GOT3 (cell line): ENCODE measurements at regions not wholly inside any gene's neighbourhood (a gene's known extent, or its start where the extent isn't known, plus 50 kb on each side); places are given as distances from the start of the nearest gene placed in this dataset.
"Not testable (repeated sequence)": the region's sequence is repeated elsewhere in the genome, so short reads cannot be mapped to it uniquely, and the experiment has no call there.

ENCODE experiments used
- DNase-seq: peaks from one replicate; lab custom pipeline; 2025; ENCODE audit warnings: mixed read lengths; lab: John Stamatoyannopoulos, UW

- DNase-seq, result no peak
Observed at GRCh38 chr20:53856300-53857295, 213.8 kb downstream of the BCAS1 start.

GRCh38 chr20:53855733-53856132, 214.7 kb downstream of the BCAS1 start:
- DNase-seq, result no peak

- not testable (repeated sequence) for DNase-seq
Observed at GRCh38 chr20:53854609-53854926, 215.8 kb downstream of the BCAS1 start.

DNA sequence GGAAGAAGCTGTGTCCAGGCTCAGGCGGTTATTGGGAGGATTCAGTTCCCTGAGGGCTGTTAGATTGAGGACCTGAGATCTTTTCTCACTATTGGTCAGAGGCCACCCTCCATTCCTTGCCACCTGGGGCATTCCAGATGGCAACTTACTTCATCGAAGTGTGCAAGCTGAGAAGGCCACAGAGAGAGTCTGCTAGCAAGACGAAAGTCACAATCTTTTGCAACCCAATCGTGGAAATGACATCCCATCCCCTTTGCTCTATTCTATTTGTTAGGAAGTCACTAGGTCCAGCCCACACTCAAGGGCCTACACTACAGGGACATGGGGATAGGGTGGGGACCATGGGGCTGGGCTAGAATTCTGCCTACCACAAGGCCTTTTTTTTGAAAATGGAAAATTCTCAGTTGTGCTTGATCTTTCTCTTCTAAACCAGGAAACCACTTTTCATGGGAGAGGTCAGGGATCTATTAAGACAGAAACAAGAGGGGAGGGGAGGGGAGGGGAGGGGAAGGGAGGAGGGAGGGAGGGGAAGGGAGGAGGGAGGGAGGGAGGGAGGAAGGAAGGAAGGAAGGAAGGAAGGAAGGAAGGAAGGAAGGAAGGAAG, 217.2 kb downstream of the BCAS1 start:
- no peak for DNase-seq

DNA sequence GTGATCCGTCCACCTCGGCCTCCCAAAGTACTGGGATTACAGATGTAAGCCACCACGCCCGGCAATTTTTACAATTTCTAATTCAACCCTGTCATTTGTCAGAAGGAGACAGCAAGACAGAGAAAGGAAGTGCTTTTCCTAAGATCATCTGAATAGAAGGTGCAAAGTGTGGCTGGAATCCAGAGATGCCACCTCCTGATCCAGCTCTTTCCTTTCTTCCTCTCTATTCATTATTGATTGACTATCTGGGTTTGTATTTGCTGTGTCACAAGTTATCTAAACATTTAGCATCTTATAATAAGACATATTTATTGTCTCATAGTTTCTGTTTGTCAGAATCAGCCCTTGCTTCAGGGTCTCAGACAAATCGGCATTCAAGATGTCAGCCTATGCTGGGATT, 217.7 kb downstream of the BCAS1 start:
- DNase-seq, result no peak

DNA sequence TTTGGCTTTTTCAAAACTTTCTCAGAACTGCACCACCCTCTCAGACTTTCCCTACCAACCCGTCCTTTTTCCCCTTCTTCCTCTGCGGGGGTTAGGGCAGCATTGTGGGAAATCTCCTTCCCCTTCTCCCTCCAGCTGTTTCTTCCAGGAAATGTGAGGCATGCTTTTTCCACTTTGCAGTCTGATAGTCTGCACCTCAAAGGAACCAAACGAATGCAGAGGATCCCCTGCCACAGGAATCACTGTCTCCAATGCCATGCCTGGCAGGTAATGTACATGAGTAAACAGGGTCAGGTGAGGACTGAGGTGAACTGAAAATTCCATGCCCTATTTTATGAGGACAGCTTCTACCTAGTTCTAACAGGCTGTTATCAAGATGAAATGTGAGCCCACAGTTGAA, 218.4 kb downstream of the BCAS1 start:
- no peak for DNase-seq

DNA sequence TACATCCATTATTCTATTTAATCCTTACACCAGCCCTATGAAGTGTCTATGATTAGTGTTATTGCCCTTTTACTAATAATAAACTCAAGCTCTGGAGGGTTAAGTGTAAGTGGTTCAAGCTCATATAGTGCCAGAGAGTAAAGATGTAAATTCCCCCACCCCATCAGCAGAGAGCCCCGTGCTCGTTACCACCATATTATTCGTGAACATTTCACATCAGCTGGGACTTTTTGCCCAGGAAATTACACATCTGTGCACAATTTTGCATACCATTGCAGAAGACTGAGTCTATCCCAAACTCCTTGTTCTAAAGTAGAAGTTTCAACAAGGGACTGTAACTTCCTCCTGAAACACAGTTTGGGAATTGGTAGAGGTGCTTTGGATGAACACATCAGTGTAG, 220.1 kb downstream of the BCAS1 start:
- DNase-seq, result no peak

- no peak for DNase-seq
Observed at GRCh38 chr20:53849471-53850059, 220.8 kb downstream of the BCAS1 start.

DNA sequence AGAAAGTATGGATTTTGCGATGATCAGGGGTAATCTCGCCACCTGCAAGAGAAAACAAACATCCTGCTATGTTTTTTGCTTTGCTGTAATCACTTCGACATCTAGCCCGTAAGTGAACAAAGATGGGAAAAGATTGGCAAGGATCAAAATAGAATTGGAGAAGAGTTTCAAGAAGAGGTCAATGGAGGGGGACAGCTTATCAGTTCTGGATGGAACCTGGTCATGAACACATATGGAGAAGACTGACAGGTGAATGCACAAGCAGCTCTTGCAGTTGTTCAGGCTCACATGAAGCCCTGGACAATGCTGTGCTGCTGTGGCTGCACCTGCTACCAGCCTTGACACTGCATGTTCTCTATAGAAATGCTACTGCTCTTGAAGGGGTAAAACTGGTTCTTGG, 222.1 kb downstream of the BCAS1 start:
- no peak for DNase-seq

GRCh38 chr20:53847837-53848170, 222.6 kb downstream of the BCAS1 start:
- DNase-seq, result no peak

DNA sequence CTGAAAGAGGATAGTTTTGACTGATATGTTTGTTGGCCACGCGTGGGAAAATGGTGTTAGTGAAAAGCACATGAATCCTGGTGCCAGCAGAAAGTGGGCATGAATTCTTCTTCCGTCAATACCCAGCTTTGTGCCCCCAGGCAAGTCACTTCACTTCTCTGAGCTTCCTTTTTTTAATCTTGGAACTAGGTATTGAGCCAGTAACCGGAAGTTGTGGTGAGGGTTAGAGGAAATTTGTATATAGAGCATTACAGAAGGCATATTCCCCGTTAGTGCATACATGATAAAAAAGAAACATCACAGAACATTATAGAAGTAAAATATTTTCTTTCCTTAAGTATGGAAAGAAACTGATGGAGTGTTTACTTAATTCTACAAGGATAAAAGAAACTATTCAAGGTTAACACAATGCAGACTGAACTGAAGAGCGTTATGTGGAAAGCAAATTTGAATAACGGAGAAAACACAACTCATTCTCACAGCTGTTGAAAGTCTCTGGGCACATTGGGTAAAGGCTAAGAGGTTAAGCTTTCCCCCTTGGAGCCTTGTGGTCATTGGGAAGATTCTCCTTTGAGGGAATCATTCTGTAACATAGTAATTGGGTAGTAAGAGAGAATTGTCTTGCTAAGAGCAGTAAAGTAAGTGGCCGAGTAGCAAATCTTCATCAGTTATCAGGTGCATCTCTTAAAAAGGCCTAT, 223.1 kb downstream of the BCAS1 start:
- no peak for DNase-seq

DNA sequence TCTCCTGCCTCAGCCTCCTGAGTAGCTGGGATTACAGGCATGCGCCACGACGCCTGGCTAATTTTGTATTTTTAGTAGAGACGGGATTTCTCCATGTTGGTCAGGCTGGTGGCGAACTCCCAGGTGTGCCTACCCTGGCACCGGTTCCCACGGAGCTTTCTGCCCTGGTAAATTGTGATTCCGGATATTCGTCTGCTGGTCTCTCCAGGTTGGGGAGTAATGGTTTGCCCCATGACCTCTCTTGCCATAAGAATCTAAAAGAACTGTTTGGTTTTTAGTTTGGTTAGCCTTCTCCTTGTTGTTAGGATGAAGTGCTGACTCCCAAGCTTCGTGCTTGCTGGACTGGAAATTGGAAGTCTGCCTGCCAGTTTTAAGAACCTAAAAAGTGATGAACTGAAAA, 223.8 kb downstream of the BCAS1 start:
- no peak for DNase-seq

- DNase-seq, result no peak
Observed at GRCh38 chr20:53845980-53846379, 224.4 kb downstream of the BCAS1 start.

DNA sequence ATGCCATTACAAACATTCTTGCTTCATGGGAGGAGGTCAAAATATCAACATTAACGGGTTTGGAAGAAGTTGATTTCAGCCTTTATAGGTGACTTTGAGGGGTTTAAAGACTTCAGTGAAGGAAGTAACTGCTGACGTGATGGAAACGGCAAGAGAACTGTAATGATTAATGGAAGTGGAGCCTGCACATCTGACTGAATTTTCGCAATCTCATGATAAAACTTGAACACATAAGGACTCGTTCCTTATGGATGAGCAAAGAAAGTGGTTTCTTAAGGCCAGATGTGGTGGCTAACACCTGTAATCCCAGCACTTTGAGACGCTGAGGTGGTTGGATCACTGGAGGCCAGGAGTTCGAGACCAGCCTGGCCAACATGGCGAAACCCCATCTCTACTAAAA, 226.1 kb downstream of the BCAS1 start:
- DNase-seq, result no peak

GRCh38 chr20:53843645-53844044, 226.7 kb downstream of the BCAS1 start:
- DNase-seq, result no peak

- DNase-seq, result no peak
Observed at GRCh38 chr20:53842301-53843099, 227.9 kb downstream of the BCAS1 start.

DNA sequence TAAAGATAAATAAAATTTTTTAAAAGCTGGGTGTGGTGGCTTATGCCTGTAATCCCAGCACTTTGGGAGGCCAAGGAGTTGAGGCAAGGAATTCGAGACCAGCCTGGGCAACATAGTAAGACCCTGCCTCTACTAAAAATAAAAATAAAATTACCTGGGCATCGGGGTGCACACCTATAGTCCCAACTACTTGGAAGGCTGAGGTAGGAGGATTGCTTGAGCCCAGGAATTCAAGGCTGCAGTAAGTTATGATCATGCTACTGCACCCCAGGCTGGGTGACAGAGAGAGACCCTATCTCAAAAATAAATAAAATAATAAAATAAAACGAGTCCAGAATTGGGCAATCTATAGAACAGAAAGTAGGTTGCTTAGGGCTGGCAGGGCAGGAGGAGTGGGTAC, 228.7 kb downstream of the BCAS1 start:
- DNase-seq, result no peak

DNA sequence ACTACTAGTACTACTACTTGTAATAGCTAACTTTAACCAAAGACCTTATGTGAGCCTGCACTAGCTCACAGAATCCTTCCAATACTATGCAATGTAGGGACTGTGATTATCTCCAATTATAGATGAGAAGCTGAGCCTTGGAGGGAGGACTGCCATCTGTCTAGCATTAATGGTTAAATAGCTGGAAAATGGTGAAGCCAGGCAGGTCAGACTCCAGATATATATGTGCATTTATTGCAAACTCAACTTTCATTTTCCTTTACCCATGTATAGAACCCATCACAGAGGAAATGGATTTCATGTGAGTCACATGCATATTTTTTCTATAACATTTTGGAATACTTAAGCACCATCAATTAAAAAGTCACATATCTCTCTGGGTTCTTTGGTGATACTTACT, 229.9 kb downstream of the BCAS1 start:
- DNase-seq, result no peak

DNA sequence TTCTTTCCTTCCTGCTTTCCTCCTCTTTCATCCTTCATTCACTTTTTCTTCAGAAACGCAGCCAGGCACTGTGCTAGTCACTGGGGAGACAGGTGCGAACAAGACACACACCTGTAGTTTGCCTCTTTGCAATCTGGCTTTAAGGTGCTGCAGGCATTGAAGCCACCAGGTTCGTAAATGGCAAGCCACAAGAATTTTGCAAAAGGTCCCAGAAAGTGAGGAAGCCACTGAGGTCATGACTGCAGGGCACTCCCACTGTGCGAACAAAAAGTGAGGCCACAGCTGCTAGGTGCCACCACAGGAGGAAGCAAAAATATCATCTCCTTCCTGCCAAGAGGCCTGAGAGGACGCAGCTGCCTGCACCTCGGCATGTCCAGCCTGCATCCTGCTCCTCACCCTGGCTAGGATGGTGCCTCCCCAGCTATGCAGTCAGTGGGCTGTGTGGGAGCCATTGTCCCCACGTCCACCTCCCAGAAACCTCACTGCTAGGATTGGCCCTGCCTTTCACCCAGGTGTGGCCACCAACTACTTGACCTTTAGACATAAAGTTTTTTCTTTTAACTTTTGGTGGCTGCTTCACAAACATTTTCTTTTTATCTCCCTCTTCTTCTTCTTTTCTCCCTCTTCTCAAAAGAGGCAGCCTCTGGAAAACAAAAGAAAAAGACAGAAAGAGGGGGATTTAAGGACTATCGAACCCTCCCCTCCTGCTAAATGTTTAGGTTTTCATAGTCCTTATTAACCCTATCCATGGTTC, 230.8 kb downstream of the BCAS1 start:
- DNase-seq, result no peak

GRCh38 chr20:53838311-53838868, 232.0 kb downstream of the BCAS1 start:
- DNase-seq, result no peak
